ENCODE measurements at regions not wholly inside any gene's neighbourhood (a gene's known extent, or its start where the extent isn't known, plus 50 kb on each side); places are given as distances from the start of the nearest gene placed in this dataset.

DNA sequence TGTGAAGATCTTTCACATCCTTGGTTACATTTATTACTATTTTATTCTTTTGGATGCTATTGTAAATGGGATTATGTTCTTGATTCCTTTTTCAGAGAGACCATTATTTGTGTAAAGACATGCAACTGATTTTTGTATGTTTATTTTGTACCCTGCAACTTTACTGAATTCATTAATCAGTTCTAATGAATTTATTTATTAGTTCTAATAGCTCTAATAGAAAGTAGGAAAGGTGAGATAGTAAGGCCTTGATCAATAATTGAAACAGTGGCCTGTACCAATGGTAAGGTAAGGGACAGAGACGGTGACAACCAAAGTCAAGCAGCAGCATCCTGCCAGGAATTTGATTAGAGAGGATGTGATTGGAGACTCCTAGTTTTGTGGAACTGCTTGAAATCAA lies 224.1 kb downstream of the PHLDA1 start:
- H3K27me3 ChIP-seq (ENCODE audit: control insufficient read depth in 1 of 2, insufficient read depth in 2 of 2, low read length in 2 of 2), result no peaks in the 10 kb centered on the region
- FAIRE-seq, result no peak
- no peak overlapping the region for H3K27ac ChIP-seq (ENCODE audit: extremely low read length, insufficient read depth, low read length)
- ChIA-PET POLR2A (no interaction called here), CTCF (ENCODE audit: low intra/inter-chr PET ratio, low total read pairs) (no interaction called here)
- ATAC-seq, result no peak
- DNase-seq (ENCODE audit: low spot score), result no peak
- H3K36me3 ChIP-seq (replicated peaks in 1 of 2; ENCODE audit: control insufficient read depth in 1 of 2, insufficient read depth in 2 of 2, low read length in 2 of 2), result no peaks in the 10 kb centered on the region
- WGBS (ENCODE audit: low lambda C conversion rate), result 95% methylated on average over 1 of the region's 1 CpG
- 0 out of 2 replicates have a peak, but pooled peaks cover 6% of the 10 kb centered on the region for H3K9me3 ChIP-seq (ENCODE audit: low read length)
- H3K9ac ChIP-seq (ENCODE audit: insufficient read depth, low read depth, low read length), result no peak overlapping the region
- no peaks in the 10 kb centered on the region for H4K20me1 ChIP-seq (ENCODE audit: insufficient read depth, low read length)
- H2AFZ ChIP-seq (ENCODE audit: low read length), result no peak overlapping the region
- no peak overlapping the region for H3K4me3 ChIP-seq (replicated peaks in 1 of 3; ENCODE audit: insufficient read depth in 1 of 3, low read depth in 2 of 3, low read length in 3 of 3)
- intact Hi-C loops (cut with micrococcal nuclease; ENCODE audit: unreplicated experiment) (no loop called here), in situ Hi-C loops (cut with HindIII; ENCODE audit: extremely low pct_ligation_motif_present, low pct_unique_long_range_greater_than_20kb) (no loop called here)
- no peaks in the 10 kb centered on the region for H3K79me2 ChIP-seq (ENCODE audit: insufficient read depth, low read length)
- no TSS peak for BruUV-seq (replicated peaks)
- H3K4me2 ChIP-seq (ENCODE audit: low read depth, low read length), result no peak overlapping the region
- H3K4me1 ChIP-seq (ENCODE audit: insufficient read depth, low read length), result peaks cover 3% of the 10 kb centered on the region
- TF ChIP-seq, protein P1, sequence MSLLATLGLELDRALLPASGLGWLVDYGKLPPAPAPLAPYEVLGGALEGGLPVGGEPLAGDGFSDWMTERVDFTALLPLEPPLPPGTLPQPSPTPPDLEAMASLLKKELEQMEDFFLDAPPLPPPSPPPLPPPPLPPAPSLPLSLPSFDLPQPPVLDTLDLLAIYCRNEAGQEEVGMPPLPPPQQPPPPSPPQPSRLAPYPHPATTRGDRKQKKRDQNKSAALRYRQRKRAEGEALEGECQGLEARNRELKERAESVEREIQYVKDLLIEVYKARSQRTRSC (CRISPR knock-in tag; IDR thresholded peaks at IDR 0.05; ENCODE audit: low read depth), result no peak
- TF ChIP-seq HOXA7 (CRISPR knock-in tag; IDR thresholded peaks at IDR 0.05) (no peak), ARID2 (CRISPR knock-in tag; IDR thresholded peaks at IDR 0.05; ENCODE audit: borderline replicate concordance) (no peak), NFIB (CRISPR knock-in tag; IDR thresholded peaks at IDR 0.05; ENCODE audit: borderline replicate concordance) (no peak), CHCHD3 (CRISPR knock-in tag; IDR thresholded peaks at IDR 0.05) (no peak), ZMYM3 (CRISPR knock-in tag; IDR thresholded peaks at IDR 0.05) (no peak)
- TF ChIP-seq, protein P2, sequence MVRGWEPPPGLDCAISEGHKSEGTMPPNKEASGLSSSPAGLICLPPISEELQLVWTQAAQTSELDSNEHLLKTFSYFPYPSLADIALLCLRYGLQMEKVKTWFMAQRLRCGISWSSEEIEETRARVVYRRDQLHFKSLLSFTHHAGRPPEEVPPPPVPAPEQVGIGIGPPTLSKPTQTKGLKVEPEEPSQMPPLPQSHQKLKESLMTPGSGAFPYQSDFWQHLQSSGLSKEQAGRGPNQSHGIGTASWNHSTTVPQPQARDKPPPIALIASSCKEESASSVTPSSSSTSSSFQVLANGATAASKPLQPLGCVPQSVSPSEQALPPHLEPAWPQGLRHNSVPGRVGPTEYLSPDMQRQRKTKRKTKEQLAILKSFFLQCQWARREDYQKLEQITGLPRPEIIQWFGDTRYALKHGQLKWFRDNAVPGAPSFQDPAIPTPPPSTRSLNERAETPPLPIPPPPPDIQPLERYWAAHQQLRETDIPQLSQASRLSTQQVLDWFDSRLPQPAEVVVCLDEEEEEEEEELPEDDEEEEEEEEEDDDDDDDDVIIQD (CRISPR knock-in tag; IDR thresholded peaks at IDR 0.05; ENCODE audit: low read depth), result no peak
- TF ChIP-seq, protein P3, sequence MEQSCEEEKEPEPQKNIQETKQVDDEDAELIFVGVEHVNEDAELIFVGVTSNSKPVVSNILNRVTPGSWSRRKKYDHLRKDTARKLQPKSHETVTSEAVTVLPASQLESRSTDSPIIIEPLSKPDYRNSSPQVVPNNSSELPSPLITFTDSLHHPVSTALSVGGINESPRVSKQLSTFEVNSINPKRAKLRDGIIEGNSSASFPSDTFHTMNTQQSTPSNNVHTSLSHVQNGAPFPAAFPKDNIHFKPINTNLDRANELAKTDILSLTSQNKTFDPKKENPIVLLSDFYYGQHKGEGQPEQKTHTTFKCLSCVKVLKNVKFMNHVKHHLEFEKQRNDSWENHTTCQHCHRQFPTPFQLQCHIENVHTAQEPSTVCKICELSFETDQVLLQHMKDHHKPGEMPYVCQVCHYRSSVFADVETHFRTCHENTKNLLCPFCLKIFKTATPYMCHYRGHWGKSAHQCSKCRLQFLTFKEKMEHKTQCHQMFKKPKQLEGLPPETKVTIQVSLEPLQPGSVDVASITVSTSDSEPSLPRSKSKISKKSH (CRISPR knock-in tag; IDR thresholded peaks at IDR 0.05; ENCODE audit: borderline replicate concordance), result no peak
- TF ChIP-seq, protein P4, sequence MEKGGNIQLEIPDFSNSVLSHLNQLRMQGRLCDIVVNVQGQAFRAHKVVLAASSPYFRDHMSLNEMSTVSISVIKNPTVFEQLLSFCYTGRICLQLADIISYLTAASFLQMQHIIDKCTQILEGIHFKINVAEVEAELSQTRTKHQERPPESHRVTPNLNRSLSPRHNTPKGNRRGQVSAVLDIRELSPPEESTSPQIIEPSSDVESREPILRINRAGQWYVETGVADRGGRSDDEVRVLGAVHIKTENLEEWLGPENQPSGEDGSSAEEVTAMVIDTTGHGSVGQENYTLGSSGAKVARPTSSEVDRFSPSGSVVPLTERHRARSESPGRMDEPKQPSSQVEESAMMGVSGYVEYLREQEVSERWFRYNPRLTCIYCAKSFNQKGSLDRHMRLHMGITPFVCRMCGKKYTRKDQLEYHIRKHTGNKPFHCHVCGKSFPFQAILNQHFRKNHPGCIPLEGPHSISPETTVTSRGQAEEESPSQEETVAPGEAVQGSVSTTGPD (CRISPR knock-in tag; IDR thresholded peaks at IDR 0.05), result no peak
- TF ChIP-seq, protein P5, sequence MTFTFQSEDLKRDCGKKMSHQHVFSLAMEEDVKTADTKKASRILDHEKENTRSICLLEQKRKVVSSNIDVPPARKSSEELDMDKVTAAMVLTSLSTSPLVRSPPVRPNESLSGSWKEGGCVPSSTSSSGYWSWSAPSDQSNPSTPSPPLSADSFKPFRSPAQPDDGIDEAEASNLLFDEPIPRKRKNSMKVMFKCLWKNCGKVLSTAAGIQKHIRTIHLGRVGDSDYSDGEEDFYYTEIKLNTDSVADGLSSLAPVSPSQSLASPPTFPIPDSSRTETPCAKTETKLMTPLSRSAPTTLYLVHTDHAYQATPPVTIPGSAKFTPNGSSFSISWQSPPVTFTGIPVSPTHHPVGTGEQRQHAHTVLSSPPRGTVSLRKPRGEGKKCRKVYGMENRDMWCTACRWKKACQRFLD (CRISPR knock-in tag; IDR thresholded peaks at IDR 0.05; ENCODE audit: borderline replicate concordance), result no peak
- TF ChIP-seq, protein P6, sequence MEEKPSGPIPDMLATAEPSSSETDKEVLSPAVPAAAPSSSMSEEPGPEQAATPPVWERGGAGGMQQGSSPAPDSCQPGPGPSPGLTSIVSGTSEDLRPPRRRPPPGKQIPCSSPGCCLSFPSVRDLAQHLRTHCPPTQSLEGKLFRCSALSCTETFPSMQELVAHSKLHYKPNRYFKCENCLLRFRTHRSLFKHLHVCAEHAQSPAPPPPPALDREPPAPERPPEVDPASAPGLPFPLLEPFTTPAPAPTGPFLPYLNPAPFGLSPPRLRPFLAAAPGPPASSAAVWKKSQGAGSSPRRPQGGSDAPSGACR (CRISPR knock-in tag; IDR thresholded peaks at IDR 0.05), result no peak
- TF ChIP-seq, protein P7, sequence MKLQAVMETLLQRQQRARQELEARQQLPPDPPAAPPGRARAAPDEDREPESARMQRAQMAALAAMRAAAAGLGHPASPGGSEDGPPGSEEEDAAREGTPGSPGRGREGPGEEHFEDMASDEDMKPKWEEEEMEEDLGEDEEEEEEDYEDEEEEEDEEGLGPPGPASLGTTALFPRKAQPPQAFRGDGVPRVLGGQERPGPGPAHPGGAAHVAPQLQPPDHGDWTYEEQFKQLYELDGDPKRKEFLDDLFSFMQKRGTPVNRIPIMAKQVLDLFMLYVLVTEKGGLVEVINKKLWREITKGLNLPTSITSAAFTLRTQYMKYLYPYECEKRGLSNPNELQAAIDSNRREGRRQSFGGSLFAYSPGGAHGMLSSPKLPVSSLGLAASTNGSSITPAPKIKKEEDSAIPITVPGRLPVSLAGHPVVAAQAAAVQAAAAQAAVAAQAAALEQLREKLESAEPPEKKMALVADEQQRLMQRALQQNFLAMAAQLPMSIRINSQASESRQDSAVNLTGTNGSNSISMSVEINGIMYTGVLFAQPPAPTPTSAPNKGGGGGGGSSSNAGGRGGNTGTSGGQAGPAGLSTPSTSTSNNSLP (IDR thresholded peaks at IDR 0.05; ENCODE audit: low read depth, low read length), result no peak
